NCI-H2227 (cell line): ENCODE measurements at regions not wholly inside any gene's neighbourhood (a gene's known extent, or its start where the extent isn't known, plus 50 kb on each side); places are given as distances from the start of the nearest gene placed in this dataset.

Experiments
- DNase-seq: peaks from one replicate; lab custom pipeline; 2025; ENCODE audit not compliant: unreplicated experiment; lab: John Stamatoyannopoulos, UW

GRCh38 chr12:94059394-94060368 lies 88.7 kb upstream of the PLXNC1 start:
- no peak for DNase-seq

- no peak for DNase-seq
These were observed 86.2 kb upstream of the PLXNC1 start for GRCh38 chr12:94062194-94062593.

GRCh38 chr12:94062796-94063635 lies 85.4 kb upstream of the PLXNC1 start:
- DNase-seq, result no peak

- DNase-seq, result no peak
These were observed 77.9 kb upstream of the PLXNC1 start for GRCh38 chr12:94070520-94070919.

DNA sequence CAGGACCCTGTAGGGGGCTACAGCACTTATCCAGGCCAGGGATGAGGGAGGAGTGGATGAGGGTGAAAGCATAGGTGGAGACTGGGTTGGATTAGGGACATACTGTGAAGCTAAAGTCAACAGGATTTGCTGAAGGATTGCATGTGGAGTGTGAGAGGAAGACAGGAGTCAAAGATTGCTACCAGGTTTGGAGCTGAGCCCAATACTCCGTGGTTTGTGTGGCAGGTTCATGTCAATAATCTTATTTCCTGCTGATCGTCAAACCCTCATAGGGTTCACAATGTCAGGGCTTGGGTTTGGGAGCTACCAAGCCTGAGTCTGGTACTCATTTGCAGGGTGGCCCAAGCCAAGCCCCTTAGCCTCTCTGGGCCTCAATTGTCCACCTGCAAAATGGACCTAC lies 77.1 kb upstream of the PLXNC1 start:
- no peak for DNase-seq

DNA sequence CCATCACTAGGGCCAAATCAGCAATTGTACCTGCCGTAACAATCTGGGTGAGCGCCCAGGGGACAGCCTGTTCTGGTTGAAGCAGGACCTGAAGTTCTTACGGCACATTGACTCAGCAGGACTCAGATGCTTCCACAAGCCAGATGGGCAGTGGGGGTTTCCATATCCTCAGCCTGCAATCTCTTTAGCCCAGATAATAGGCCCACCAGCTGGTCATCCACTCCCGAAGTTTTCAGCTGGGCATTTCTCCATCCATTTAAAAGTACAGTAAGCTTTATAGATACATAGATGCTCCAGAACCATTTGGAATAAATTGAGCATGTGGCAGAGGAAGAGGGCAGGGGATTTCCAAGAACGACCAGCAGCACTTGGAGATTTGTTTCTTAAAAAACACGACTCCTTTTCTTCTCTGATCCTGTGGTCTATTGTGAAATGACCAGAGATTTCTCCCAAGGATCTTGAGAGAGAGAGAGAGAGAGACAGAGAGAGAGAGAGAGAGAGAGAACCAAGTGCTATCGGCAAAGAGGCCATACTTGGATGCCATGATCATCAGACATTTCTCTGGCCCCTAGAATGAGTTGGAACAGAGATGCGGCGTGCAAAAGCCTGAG lies 74.8 kb upstream of the PLXNC1 start:
- DNase-seq, result no peak

- DNase-seq, result no peak
These were observed 74.0 kb upstream of the PLXNC1 start for GRCh38 chr12:94074216-94074979.

- peak; percentile 40 for DNase-seq
These were observed 73.3 kb upstream of the PLXNC1 start for GRCh38 chr12:94074980-94075629.

DNA sequence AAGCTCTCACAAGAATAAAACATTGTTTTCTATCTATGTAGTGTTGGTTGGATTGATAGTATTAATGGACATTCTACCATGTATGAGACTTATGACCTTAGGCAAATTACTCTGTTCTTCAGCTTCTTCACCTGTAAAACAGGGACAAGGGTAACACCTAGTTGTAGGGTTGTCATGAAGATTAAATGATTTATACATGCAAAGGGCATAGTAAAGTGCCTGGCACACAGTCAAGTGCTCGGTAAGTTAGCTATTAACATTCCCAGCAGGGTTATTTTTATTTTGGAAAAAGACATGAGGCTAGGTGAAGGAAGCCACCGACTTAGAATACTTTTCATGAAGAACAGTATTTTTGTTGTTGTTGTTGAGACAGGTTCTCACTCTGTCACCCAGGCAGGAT lies 71.2 kb upstream of the PLXNC1 start:
- no peak for DNase-seq

- DNase-seq, result no peak
These were observed 70.1 kb upstream of the PLXNC1 start for GRCh38 chr12:94078138-94078723.

- no peak for DNase-seq
These were observed 69.5 kb upstream of the PLXNC1 start for GRCh38 chr12:94078736-94079509.

- DNase-seq, result no peak
These were observed 68.6 kb upstream of the PLXNC1 start for GRCh38 chr12:94079566-94080340.

DNA sequence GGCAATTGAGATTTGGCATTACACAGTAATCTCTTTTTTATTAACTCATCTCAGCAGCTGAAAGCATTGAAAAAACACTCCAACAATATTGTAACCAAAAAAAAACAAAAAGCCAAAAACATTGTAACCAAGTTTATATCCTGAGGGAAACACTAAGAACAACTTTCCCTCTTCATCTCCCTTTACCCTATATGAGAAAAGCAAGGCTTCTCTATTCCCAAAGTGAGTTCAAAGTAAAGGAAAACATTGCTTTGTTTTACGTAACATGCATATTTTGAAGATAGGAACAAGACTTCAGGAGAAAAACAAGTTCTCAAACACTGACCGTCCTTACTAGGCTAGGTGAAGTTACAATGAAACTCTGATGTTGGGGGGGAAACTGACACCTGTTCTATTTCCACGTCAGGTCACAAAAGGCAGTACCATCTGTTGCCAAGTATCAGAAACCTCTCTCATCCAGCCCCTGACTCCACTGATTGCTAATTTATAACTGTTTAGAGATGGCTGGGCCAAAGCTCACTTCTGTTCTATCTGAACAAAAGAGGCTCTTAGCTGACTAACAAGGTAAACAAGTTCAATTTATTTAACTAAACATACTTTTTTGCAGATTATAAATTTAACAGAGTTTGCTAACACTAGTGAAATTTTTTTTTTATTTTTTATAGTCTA lies 67.9 kb upstream of the PLXNC1 start:
- no peak for DNase-seq

DNA sequence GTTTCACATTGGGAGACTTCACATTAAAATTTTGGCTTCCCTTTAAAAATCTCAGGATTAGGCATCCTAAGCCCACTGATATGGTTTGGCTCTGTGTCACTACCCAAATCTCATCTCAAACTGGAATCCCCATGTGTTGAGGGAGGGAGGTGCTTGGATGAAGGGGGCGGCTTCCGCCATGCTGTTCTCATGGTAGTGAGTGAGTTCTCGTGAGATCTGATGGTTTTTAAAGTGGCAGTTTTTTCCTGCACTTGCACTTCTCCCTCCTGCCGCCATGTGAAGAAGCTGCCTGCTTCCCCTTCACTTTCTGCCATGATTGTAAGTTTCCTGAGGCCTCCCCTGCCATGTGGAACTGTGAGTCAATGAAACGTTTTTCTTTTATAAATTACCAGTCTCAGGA lies 65.7 kb upstream of the PLXNC1 start:
- DNase-seq, result no peak

DNA sequence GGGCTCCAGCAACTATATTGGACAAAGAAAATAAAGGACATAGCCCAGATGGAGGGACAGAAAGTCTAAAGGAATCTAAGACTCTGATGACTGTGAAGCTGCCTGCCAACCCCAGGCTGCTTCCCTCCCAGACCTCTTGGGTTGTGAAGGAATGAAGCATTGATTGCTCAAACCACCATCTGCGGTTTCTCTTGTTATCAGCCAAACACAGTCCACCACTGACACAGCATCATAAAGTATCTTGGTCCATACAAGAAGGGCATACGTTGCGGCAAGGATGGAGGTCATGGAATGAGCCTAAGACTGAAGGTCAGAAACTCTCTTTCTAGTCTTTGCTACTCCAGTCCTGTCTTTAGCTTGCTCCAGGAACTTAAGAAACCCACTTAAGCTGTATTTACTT lies 58.5 kb upstream of the PLXNC1 start:
- no peak for DNase-seq

DNA sequence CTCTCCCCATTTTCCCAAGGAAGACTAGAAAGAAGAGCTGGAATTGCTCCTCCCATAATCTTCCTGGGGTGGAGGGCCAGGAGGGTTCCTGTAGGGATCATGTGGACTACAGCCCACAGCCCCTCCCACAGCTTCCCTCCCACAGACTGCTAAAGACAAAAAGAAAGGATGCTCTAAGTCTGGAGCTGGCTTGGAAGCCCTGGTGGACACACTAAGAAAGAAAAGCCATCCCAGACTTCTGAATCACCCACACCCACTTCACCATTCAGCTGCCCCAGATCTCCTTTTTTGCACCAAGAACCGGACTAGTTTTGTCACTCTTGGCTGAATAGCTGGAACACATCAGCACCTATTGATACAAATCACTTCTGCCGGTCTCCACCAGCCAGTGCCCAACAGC lies 56.8 kb upstream of the PLXNC1 start:
- no peak for DNase-seq

- no peak for DNase-seq
These were observed 55.7 kb upstream of the PLXNC1 start for GRCh38 chr12:94092516-94093241.
